Calu3 (cell line): ENCODE measurements at regions not wholly inside any gene's neighbourhood (a gene's known extent, or its start where the extent isn't known, plus 50 kb on each side); places are given as distances from the start of the nearest gene placed in this dataset.

Source experiments
- BruUV-seq: library from RNA; stranded (reverse); fragments of 400-500 nt; replicated peaks from 2 replicates; lab custom pipeline; 2021; lab: Mats Ljungman, UMichigan
- CTCF ChIA-PET: fragments of 300-600 bp; sonication (Branson Sonifier 250); formaldehyde crosslinking; loops from one replicate; lab custom pipeline; 2022; ENCODE audit warnings: antibody characterized with exemption; lab: Charles Lee
- DNase-seq: peaks from one replicate; pipeline ENCODE4 v3.0.0; 2022
- H3K27ac Mint-ChIP-seq: one replicate; pipeline ENCODE4 v1.8.0; 2022; ENCODE audit warnings: mixed read lengths; ENCODE audit not compliant: unreplicated experiment
- H3K27me3 Mint-ChIP-seq: one replicate; pipeline ENCODE4 v1.8.0; 2022; ENCODE audit warnings: mixed read lengths; ENCODE audit not compliant: unreplicated experiment
- H3K36me3 Mint-ChIP-seq: one replicate; pipeline ENCODE4 v1.8.0; 2022; ENCODE audit warnings: mild to moderate bottlenecking, moderate library complexity, mixed read lengths; ENCODE audit not compliant: insufficient read depth, unreplicated experiment
- H3K4me1 Mint-ChIP-seq: one replicate; pipeline ENCODE4 v1.8.0; 2022; ENCODE audit warnings: mild to moderate bottlenecking, low read depth, mixed read lengths; ENCODE audit not compliant: unreplicated experiment
- H3K4me3 Mint-ChIP-seq: one replicate; pipeline ENCODE4 v1.8.0; 2022; ENCODE audit warnings: mild to moderate bottlenecking, low read depth, moderate library complexity, mixed read lengths; ENCODE audit not compliant: unreplicated experiment
- H3K9me3 Mint-ChIP-seq: one replicate; pipeline ENCODE4 v1.8.0; 2022; ENCODE audit warnings: low read depth, mixed read lengths; ENCODE audit not compliant: unreplicated experiment
- CTCF ChIP-seq: fragments of 200-600 bp; IDR thresholded peaks from one replicate; pipeline ENCODE4 v1.8.0; 2022; ENCODE audit warnings: antibody characterized with exemption; ENCODE audit not compliant: unreplicated experiment
- intact Hi-C: fragments of 100-400 bp; cut with micrococcal nuclease; formaldehyde crosslinking; loops from one replicate; pipeline ENCODE4 v1.10.0; 2022; ENCODE audit not compliant: unreplicated experiment

DNA sequence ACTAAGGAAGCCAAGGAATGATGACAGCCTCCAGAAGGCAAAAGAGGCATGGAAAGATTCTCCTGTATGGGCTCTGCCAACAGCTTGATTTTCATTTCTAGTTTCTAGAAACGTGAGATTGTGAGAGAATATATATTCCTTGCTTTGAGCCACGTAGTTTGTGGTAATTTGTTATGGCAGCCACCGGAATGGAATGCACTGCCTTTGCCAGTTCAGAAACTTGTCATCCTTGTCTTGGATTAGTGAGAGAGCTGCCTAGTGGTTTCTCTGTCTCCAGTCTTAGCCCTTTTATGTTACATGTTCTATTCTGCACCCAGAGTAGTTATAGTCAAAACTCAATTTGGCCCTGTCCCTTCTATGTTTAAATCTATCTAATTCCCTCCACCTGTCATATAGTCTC lies 216.0 kb upstream of the PTGFR start:
- no peak for TF ChIP-seq CTCF
- no peak for DNase-seq

DNA sequence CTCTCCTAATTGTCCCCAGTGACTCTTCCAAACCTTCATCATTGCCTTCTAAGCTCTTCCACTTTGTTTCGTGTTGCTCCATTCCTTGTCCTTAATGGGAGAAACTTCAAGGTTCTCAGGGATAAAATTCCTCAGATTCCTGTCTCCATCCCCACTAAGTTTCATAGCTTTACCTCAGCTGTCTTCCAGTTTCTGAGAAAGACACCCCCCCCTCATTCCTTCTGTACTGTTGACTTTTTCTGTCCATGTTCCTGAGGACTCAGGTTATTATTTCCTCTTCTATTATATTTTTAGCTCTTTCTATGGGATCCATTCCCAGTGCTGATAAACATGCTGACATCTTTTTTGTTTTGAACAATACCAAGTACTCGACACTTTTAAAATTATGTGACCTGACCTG lies 215.3 kb upstream of the PTGFR start:
- Mint-ChIP-seq H3K4me1 (peaks cover 18% of the 10 kb centered on the region), H3K4me3 (no peak overlapping the region), H3K27ac (no peak overlapping the region), H3K36me3 (no peaks in the 10 kb centered on the region), H3K9me3 (no peaks in the 10 kb centered on the region), H3K27me3 (no peaks in the 10 kb centered on the region)
- intact Hi-C loops = no loop called here
- DNase-seq = no peak
- BruUV-seq = no TSS peak
- CTCF ChIA-PET = interaction anchor here (0.7 kb wide), 1 partner anchor 12 kb away, joined by 3 read pairs; no protein-coding TSS in a partner anchor
- no peak for TF ChIP-seq CTCF

More for the DNA sequence above, 216.0 kb upstream of the PTGFR start:
- Mint-ChIP-seq H3K36me3 (no peaks in the 10 kb centered on the region), H3K4me1 (peaks cover 18% of the 10 kb centered on the region), H3K9me3 (no peaks in the 10 kb centered on the region), H3K27ac (no peak overlapping the region), H3K27me3 (no peaks in the 10 kb centered on the region), H3K4me3 (no peak overlapping the region)
- intact Hi-C loops = no loop called here
- no TSS peak for BruUV-seq
- CTCF ChIA-PET = interaction anchor here (0.7 kb wide), 1 partner anchor 12 kb away, joined by 3 read pairs; no protein-coding TSS in a partner anchor

DNA sequence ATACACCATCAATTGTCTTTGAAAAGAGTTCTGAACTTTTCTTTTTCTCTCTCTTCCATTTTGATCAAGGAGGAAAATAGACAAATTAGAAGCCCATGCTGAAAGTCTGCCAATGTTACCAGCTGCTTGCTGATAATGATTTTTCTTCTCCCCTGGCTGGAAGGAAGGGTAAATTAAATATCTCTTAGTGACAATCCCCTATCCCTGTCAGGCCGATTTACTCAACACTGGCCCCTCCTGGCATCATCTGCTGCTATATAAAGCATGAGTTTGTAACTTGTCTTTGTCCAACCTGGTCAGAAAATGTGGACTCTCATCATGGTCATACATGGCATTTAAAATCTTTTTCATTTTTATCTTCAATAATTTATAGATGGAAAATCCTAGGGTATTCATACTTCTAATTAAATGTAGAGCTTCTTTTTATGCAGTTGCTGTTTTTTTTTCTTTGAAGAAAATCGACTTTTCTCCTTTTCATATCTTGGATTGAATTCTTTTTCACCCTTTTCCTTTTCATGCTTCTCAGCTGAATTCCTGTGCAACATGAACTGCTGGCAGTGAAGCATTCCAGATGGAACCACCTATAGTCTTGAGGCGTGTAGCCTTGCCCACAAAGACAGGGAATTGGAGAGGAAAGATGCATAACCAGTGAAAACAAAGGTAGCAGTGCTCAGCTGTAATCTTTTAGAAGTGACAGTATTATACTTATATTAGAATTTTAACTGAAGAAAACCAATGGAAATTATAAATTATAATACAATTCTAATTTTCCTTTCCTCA lies 214.7 kb upstream of the PTGFR start:
- CTCF ChIA-PET = no interaction called here
- H3K27ac Mint-ChIP-seq = no peak overlapping the region
- H3K27me3 Mint-ChIP-seq = no peaks in the 10 kb centered on the region
- H3K9me3 Mint-ChIP-seq = no peaks in the 10 kb centered on the region
- H3K4me1 Mint-ChIP-seq = peaks cover 18% of the 10 kb centered on the region
- intact Hi-C loops = no loop called here
- no peaks in the 10 kb centered on the region for H3K36me3 Mint-ChIP-seq
- no peak for DNase-seq
- no peak for TF ChIP-seq CTCF
- BruUV-seq = no TSS peak
- no peak overlapping the region for H3K4me3 Mint-ChIP-seq

- CTCF ChIA-PET = no interaction called here
- Mint-ChIP-seq H3K27ac (no peak overlapping the region), H3K36me3 (no peaks in the 10 kb centered on the region), H3K27me3 (no peaks in the 10 kb centered on the region), H3K9me3 (no peaks in the 10 kb centered on the region), H3K4me3 (no peak overlapping the region), H3K4me1 (peaks cover 18% of the 10 kb centered on the region)
- BruUV-seq = no TSS peak
- peak; percentile 7 for DNase-seq
- intact Hi-C loops = no loop called here
- TF ChIP-seq CTCF = no peak
Observed at GRCh38 chr1:78277253-78277652, 213.5 kb upstream of the PTGFR start.
